ENCODE measurements at regions not wholly inside any gene's neighbourhood (a gene's known extent, or its start where the extent isn't known, plus 50 kb on each side); places are given as distances from the start of the nearest gene placed in this dataset.
A peak's percentile ranks its signal among the peaks of the same experiment; 100 is the strongest.

DNA sequence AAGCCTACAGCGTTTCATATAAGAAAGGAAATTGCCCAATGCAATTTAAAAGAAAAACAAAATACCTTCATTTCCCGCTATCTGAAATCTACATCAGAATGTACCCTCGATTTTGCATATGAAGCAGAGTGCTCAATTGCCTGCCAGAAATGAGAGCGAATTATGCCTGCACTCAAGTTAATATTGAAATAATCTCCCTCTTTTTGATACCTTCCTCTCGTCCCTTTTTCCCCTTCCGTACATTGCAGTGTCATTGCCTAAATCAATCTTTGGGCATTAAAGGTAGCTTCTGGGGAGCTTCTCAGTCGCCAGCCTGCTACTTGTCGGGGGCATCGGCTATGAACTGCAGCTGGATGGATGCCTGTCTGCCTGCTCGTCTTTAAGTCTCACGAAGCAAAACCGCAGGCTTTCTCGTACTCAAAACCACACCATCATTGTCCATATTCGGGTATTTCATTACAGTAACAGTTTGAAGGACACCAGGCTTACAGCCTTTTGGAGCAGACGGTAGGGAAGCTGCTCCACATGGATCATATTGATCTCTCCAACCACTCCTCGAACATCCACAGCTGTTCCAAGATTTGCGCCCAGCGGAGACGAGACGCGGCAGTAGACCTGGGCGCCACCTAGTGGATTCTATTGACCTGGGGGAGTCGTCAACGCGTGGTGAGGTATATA lies 64.0 kb upstream of the HNRNPA3 start:
- Histone ChIP-seq H3K4me3 (ENCODE audit: low read length) (peak overlapping the region; percentile 71), H3K27me3 (ENCODE audit: insufficient read depth, low read length, poor library complexity, severe bottlenecking) (peaks cover 29% of the 10 kb centered on the region), H3K36me3 (ENCODE audit: insufficient read depth, low read length) (no peaks in the 10 kb centered on the region), H3K4me1 (ENCODE audit: insufficient read depth, low read length) (peaks cover 9% of the 10 kb centered on the region), H3K27ac (ENCODE audit: low read depth, low read length) (no peak overlapping the region), H3K9me3 (ENCODE audit: low read length) (no peaks in the 10 kb centered on the region)
- Mint-ChIP-seq H3K27ac (peak overlapping the region in 7 of 8 donors; percentile 14 to 82 (median 67)), H3K36me3 (peaks cover 0 to 1% (median 0%) of the 10 kb centered on the region in 3 donors), H3K9me3 (no peaks in the 10 kb centered on the region), H3K27me3 (peaks cover 13 to 29% of the 10 kb centered on the region in 2 donors), H3K4me1 (peaks cover 9 to 19% (median 18%) of the 10 kb centered on the region in 3 donors), H3K4me3 (peak overlapping the region; percentile 70 to 92 (median 89))
- POLR2A ChIA-PET: interaction anchor here (1.2 to 1.3 kb wide), 2 partner anchors 115 to 294 kb away, joined by 3 read pairs; no protein-coding TSS in a partner anchor
- DNase-seq: peak; percentile 60 to 78 (median 63)
- CTCF ChIA-PET: interaction anchor here (0.6 to 4.4 kb wide), 39 partner anchors 8 to 1090 kb away, joined by 3 to 43 read pairs (median 4); partner anchors contain the start of gene NFE2L2

DNA sequence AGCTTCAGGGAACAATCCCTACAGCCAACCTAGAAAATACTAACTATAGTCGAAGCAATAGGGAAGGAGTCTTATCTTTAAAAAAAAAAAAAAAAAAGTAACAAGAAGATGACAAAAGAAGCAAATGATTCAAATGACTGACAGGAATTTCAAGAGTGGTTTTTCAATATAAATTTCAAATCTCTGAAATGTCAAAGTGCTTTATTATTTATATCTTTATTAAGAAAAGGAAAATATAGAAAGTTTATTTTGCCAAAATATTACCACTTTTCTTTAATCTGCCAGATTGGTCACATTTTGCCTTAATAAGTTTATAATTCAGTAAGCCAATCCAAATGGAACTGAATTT lies 63.5 kb upstream of the HNRNPA3 start:
- Mint-ChIP-seq H3K27ac (no peak overlapping the region), H3K4me3 (peak overlapping the region; percentile 70 to 92 (median 89)), H3K36me3 (peaks cover 0 to 1% (median 0%) of the 10 kb centered on the region in 3 donors), H3K27me3 (peaks cover 13 to 29% of the 10 kb centered on the region in 2 donors), H3K9me3 (no peaks in the 10 kb centered on the region), H3K4me1 (peaks cover 9 to 24% (median 23%) of the 10 kb centered on the region in 3 donors)
- H3K4me3 ChIP-seq (ENCODE audit: low read length): peak overlapping the region; percentile 71
- no peak for DNase-seq
- no peaks in the 10 kb centered on the region for H3K9me3 ChIP-seq (ENCODE audit: low read length)
- ChIA-PET POLR2A (interaction anchor here (1.2 to 1.3 kb wide), 2 partner anchors 114 to 295 kb away, joined by 3 read pairs; no protein-coding TSS in a partner anchor), CTCF (interaction anchor here (0.6 to 4.4 kb wide), 33 partner anchors 8 to 1090 kb away, joined by 3 to 43 read pairs (median 4); partner anchors contain the start of gene NFE2L2)
- H3K27ac ChIP-seq (ENCODE audit: low read depth, low read length): no peak overlapping the region
- peaks cover 9% of the 10 kb centered on the region for H3K4me1 ChIP-seq (ENCODE audit: insufficient read depth, low read length)
- peaks cover 29% of the 10 kb centered on the region for H3K27me3 ChIP-seq (ENCODE audit: insufficient read depth, low read length, poor library complexity, severe bottlenecking)
- H3K36me3 ChIP-seq (ENCODE audit: insufficient read depth, low read length): no peaks in the 10 kb centered on the region

DNA sequence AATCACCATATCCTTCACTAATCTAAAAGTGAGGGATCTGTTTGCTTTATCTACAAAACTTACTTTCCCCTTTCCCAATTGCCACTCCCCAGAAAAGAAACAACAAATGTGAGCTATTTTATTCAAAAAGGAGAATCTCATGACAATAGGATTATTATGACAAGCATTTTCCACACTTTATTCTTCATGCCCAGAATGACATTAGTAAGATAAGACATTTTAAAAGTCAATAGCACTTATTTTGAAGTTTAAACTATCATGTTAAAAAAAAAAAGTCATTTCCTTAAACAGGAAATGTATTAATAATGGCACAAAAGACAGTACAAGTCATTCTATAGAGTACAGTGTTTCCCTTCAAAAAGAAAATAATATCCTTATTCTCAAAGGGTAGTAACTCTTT lies 58.8 kb upstream of the HNRNPA3 start:
- CTCF ChIA-PET: interaction anchor here (1.7 kb wide), 1 partner anchor 10 kb away, joined by 11 read pairs; no protein-coding TSS in a partner anchor
- Histone ChIP-seq H3K27me3 (ENCODE audit: insufficient read depth, low read length, poor library complexity, severe bottlenecking) (peaks cover 14% of the 10 kb centered on the region), H3K27ac (ENCODE audit: low read depth, low read length) (no peak overlapping the region), H3K4me3 (ENCODE audit: low read length) (no peak overlapping the region), H3K36me3 (ENCODE audit: insufficient read depth, low read length) (no peaks in the 10 kb centered on the region), H3K4me1 (ENCODE audit: insufficient read depth, low read length) (no peaks in the 10 kb centered on the region), H3K9me3 (ENCODE audit: low read length) (no peaks in the 10 kb centered on the region)
- Mint-ChIP-seq H3K9me3 (no peaks in the 10 kb centered on the region), H3K4me3 (no peak overlapping the region), H3K27ac (no peak overlapping the region), H3K4me1 (peaks cover 0 to 8% (median 7%) of the 10 kb centered on the region in 3 donors), H3K36me3 (peaks cover 0 to 1% (median 0%) of the 10 kb centered on the region in 3 donors), H3K27me3 (peaks cover 4 to 11% of the 10 kb centered on the region in 2 donors)
- no peak for DNase-seq
- POLR2A ChIA-PET: no interaction called here

DNA sequence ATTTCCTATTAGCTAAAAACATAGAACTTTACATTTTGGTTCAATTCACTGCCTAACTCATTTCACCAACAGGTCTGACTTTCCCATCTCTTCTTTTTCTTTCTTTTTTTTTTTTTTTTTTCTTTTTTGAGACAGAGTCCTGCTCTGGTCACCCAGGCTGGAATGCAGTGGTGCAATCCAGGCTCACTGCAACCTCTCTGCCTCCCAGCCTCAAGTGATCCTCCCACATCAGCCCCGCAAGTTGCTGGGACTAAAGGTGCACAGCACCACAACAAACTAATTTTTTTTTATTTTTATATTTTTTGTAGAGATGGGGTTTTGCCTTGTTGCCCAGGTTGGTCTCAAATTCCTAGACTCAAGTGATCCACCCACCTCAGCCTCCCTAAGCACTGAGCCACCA lies 57.8 kb upstream of the HNRNPA3 start:
- ChIA-PET CTCF (interaction anchor here (1.7 to 2.1 kb wide), 2 partner anchors 9 to 10 kb away, joined by 8 to 11 read pairs; no protein-coding TSS in a partner anchor), POLR2A (no interaction called here)
- no peak overlapping the region for H3K4me3 Mint-ChIP-seq
- peaks cover 1% of the 10 kb centered on the region in 2 donors for H3K27me3 Mint-ChIP-seq
- Histone ChIP-seq H3K27ac (ENCODE audit: low read depth, low read length) (no peak overlapping the region), H3K4me1 (ENCODE audit: insufficient read depth, low read length) (no peaks in the 10 kb centered on the region), H3K36me3 (ENCODE audit: insufficient read depth, low read length) (no peaks in the 10 kb centered on the region), H3K4me3 (ENCODE audit: low read length) (no peak overlapping the region), H3K9me3 (ENCODE audit: low read length) (no peaks in the 10 kb centered on the region), H3K27me3 (ENCODE audit: insufficient read depth, low read length, poor library complexity, severe bottlenecking) (peaks cover 10% of the 10 kb centered on the region)
- H3K4me1 Mint-ChIP-seq: peaks cover 0 to 6% (median 5%) of the 10 kb centered on the region in 3 donors
- no peak overlapping the region for H3K27ac Mint-ChIP-seq
- no peak for DNase-seq
- no peaks in the 10 kb centered on the region for H3K9me3 Mint-ChIP-seq
- no peaks in the 10 kb centered on the region for H3K36me3 Mint-ChIP-seq

DNA sequence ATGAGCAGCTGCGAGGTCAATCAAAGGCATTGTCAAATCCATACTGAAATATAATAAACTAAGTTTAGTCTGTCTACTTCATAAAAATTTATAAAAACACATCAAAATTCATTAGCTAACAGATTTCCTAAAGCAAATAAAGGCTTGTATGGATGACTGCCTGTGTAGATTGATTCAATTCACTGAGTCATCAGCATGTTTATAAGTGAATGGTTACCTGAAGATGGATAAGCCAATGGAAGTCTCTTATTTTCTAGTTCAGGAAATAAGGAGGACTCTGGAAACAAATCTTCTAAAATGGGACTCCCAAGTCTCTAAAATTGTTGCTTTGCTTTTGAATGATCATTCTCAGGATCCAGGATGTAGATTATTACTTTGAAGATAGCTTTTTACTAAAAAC lies 57.0 kb upstream of the HNRNPA3 start:
- peaks cover 9% of the 10 kb centered on the region for H3K27me3 ChIP-seq (ENCODE audit: insufficient read depth, low read length, poor library complexity, severe bottlenecking)
- H3K27ac Mint-ChIP-seq: no peak overlapping the region
- POLR2A ChIA-PET: no interaction called here
- no peak overlapping the region for H3K4me3 ChIP-seq (ENCODE audit: low read length)
- H3K36me3 Mint-ChIP-seq: no peaks in the 10 kb centered on the region
- no peak for DNase-seq
- H3K27me3 Mint-ChIP-seq: peaks cover 0 to 1% of the 10 kb centered on the region in 2 donors
- H3K9me3 ChIP-seq (ENCODE audit: low read length): no peaks in the 10 kb centered on the region
- no peaks in the 10 kb centered on the region for H3K36me3 ChIP-seq (ENCODE audit: insufficient read depth, low read length)
- no peak overlapping the region for H3K27ac ChIP-seq (ENCODE audit: low read depth, low read length)
- H3K4me1 Mint-ChIP-seq: peaks cover 0 to 6% (median 5%) of the 10 kb centered on the region in 3 donors
- CTCF ChIA-PET: interaction anchor here (1.0 to 3.7 kb wide), 4 partner anchors 7 to 180 kb away, joined by 3 to 28 read pairs (median 6); no protein-coding TSS in a partner anchor
- no peaks in the 10 kb centered on the region for H3K9me3 Mint-ChIP-seq
- H3K4me3 Mint-ChIP-seq: no peak overlapping the region
- H3K4me1 ChIP-seq (ENCODE audit: insufficient read depth, low read length): no peaks in the 10 kb centered on the region

DNA sequence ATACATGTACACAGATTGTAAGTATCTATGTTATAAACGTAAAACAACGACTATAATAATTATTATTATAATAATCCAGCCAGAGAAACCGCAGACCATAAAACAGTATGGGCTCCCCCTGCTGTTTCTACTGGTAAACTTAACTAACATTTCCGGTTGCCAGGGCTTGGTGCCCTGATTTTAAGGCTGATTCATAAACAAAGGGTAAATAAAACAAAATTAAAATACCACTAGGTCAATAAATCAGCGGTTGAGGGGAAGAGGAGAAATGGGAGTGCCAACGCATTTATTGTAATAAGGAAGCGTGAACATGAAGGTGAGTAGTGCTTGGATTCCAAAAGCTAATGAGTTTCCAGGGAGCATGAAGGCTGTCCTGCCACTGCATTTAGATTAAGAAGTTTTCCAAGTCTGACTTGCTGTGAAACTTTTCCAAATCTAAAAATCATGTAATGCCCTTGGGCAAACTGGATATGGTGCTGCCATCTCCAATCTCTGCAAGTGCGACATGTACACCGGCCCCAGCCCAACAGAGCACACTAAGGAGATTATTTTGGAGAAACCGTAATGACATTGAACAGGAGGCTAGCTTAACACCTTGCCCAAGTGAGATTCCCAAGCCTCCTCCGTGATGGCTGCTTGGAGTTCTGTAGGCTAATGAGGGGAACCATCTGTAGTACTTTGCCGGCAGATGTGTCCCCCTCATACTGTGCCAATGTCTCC lies 50.7 kb upstream of the HNRNPA3 start:
- Histone ChIP-seq H3K27ac (ENCODE audit: low read depth, low read length) (no peak overlapping the region), H3K36me3 (ENCODE audit: insufficient read depth, low read length) (no peaks in the 10 kb centered on the region), H3K9me3 (ENCODE audit: low read length) (no peaks in the 10 kb centered on the region), H3K27me3 (ENCODE audit: insufficient read depth, low read length, poor library complexity, severe bottlenecking) (no peaks in the 10 kb centered on the region), H3K4me3 (ENCODE audit: low read length) (no peak overlapping the region), H3K4me1 (ENCODE audit: insufficient read depth, low read length) (peaks cover 18% of the 10 kb centered on the region)
- ChIA-PET POLR2A (no interaction called here), CTCF (interaction anchor here (0.6 to 4.9 kb wide), 7 partner anchors 13 to 281 kb away, joined by 3 to 43 read pairs (median 4); no protein-coding TSS in a partner anchor)
- DNase-seq: no peak
- no peaks in the 10 kb centered on the region for H3K9me3 Mint-ChIP-seq
- peak overlapping the region in 1 of 7 donors; percentile 24 for H3K4me3 Mint-ChIP-seq
- H3K4me1 Mint-ChIP-seq: peaks cover 3 to 14% (median 13%) of the 10 kb centered on the region in 3 donors
- H3K27ac Mint-ChIP-seq: peak overlapping the region in 1 of 8 donors; percentile 60
- H3K27me3 Mint-ChIP-seq: peaks cover 0 to 2% of the 10 kb centered on the region in 2 donors
- no peaks in the 10 kb centered on the region for H3K36me3 Mint-ChIP-seq
